Left ventricle myocardium inferior (tissue), 1 donor: ENCODE measurements at regions not wholly inside any gene's neighbourhood (a gene's known extent, or its start where the extent isn't known, plus 50 kb on each side); places are given as distances from the start of the nearest gene placed in this dataset.

Experiments
- DNase-seq: peaks from one replicate; pipeline ENCODE4 v3.0.0-alpha.2; 2020
- H3K27ac ChIP-seq: fragments of 200-600 bp; replicated peaks from 2 replicates; pipeline ENCODE4 v1.8.0; 2021
- H3K27me3 ChIP-seq: fragments of 200-600 bp; 2 replicates; pipeline ENCODE4 v1.8.0; 2021; ENCODE audit warnings: low read depth
- H3K36me3 ChIP-seq: fragments of 200-600 bp; 2 replicates; pipeline ENCODE4 v1.8.0; 2021
- H3K4me1 ChIP-seq: fragments of 200-600 bp; 2 replicates; pipeline ENCODE4 v1.8.0; 2021
- H3K4me3 ChIP-seq: fragments of 200-600 bp; 2 replicates; pipeline ENCODE4 v1.8.0; 2021; ENCODE audit warnings: mild to moderate bottlenecking, moderate library complexity
- H3K9me3 ChIP-seq: fragments of 200-600 bp; replicated peaks from 2 replicates; pipeline ENCODE4 v1.8.0; 2021
- intact Hi-C: fragments of 100-400 bp; cut with micrococcal nuclease; formaldehyde crosslinking; loops from one replicate; pipeline ENCODE4 v1.11.0; 2022
- TF ChIP-seq, protein P1 (sequence below): fragments of 200-600 bp; IDR thresholded peaks from 2 replicates; pipeline ENCODE4 v1.8.0; 2021; ENCODE audit warnings: antibody characterized with exemption, mild to moderate bottlenecking, borderline replicate concordance
- donor health status: DM: no; HTN: yes; CAD: no; lungs with severe emphysema.

DNA sequence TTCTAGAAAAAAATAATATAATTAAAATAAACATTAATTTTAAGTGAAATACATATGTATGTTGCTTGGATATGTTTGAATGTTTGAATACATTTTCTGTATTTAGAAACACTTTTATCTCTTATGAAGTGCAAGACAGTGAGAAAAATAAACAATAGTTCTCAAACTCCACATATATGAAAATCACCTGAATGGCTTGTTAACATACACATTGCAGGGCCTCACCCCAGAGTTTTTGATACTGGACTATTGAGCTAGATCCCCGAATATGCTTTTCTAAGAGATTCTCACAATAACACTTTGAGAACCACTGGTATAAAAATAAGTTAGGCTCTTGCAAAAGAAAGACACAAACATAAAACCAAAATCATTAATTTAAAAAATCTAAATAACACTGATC is 1570.3 kb upstream of the PRR20A start:
- Histone ChIP-seq H3K27ac (no peak overlapping the region), H3K27me3 (no peaks in the 10 kb centered on the region), H3K4me3 (no peak overlapping the region), H3K9me3 (no peaks in the 10 kb centered on the region), H3K4me1 (no peaks in the 10 kb centered on the region), H3K36me3 (no peaks in the 10 kb centered on the region)
- intact Hi-C loops = no loop called here
- no peak for DNase-seq
- TF ChIP-seq, protein P1, sequence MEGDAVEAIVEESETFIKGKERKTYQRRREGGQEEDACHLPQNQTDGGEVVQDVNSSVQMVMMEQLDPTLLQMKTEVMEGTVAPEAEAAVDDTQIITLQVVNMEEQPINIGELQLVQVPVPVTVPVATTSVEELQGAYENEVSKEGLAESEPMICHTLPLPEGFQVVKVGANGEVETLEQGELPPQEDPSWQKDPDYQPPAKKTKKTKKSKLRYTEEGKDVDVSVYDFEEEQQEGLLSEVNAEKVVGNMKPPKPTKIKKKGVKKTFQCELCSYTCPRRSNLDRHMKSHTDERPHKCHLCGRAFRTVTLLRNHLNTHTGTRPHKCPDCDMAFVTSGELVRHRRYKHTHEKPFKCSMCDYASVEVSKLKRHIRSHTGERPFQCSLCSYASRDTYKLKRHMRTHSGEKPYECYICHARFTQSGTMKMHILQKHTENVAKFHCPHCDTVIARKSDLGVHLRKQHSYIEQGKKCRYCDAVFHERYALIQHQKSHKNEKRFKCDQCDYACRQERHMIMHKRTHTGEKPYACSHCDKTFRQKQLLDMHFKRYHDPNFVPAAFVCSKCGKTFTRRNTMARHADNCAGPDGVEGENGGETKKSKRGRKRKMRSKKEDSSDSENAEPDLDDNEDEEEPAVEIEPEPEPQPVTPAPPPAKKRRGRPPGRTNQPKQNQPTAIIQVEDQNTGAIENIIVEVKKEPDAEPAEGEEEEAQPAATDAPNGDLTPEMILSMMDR = no peak

DNA sequence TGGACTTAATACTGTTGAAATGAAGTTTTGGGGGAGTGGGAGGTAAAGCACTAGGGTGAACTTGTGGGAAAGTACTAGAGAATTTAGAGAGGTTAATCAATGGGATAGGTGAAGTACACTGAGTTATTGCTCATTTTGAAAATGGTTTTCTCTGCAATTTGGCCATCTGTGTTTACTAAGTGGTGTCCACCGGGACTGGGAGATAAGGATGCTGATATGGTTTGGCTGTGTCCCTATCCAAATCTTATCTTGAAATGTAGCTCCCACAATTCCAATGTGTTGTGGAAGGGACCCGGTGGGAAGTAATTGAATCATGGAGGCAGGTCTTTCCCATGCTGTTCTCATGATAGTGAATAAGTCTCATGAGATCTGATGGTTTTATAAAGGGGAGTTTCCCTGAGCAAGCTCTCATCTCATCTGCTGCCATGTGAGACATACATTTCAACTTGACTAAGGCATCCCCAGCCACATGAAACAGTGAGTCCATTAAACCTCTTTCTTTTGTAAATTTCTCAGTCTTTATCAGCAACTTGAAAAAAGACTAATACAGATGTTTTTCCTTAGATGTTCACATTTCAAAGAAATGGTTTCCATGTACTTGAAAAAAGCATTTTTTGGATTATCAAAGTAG is 1569.4 kb upstream of the PRR20A start:
- H3K36me3 ChIP-seq = no peaks in the 10 kb centered on the region
- H3K27me3 ChIP-seq = no peaks in the 10 kb centered on the region
- no peak for DNase-seq
- intact Hi-C loops = no loop called here
- TF ChIP-seq, protein P1 = no peak
- H3K27ac ChIP-seq = no peak overlapping the region
- H3K4me3 ChIP-seq = no peak overlapping the region
- no peaks in the 10 kb centered on the region for H3K4me1 ChIP-seq
- H3K9me3 ChIP-seq = no peaks in the 10 kb centered on the region

DNA sequence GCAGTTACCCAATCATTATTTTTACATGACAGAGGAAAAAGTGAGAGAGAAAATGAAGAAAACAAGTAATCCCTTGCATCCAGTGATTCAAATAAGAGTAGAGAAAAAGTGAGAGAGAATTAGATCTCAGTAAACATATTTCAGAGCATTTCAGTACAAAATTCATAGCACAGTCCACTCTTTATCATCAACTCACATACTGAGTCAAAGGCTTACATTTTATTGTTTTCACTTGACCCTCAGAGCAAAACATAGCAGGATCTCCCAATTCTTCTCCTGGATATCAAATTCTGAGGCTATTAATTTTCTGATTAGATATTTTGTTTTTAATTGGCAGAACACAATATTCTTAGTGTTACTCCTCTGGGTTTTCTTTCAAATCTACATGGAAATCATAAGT is 1568.3 kb upstream of the PRR20A start:
- H3K27me3 ChIP-seq = no peaks in the 10 kb centered on the region
- no peak for DNase-seq
- no peaks in the 10 kb centered on the region for H3K36me3 ChIP-seq
- H3K4me3 ChIP-seq = no peak overlapping the region
- H3K9me3 ChIP-seq = no peaks in the 10 kb centered on the region
- intact Hi-C loops = no loop called here
- H3K4me1 ChIP-seq = no peaks in the 10 kb centered on the region
- TF ChIP-seq, protein P1 = no peak
- H3K27ac ChIP-seq = no peak overlapping the region

DNA sequence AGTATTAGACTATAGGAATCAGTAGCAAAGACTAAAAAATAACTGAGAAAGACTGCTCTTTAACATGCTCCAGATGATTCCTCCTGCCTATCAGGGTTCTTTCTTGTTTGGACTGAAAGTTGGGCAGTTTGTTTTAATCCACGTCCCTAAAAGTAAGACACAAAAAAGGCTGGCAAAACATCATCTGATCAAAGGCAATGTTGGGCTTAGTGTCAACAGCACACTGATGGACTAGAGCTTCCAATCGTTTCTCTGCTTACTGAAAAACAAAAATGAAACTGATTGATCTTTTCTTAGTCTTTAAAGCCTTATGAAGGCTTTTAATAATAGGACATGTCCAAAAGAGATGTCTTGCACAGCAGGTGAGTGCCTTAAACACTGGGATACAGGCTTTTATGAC is 1567.9 kb upstream of the PRR20A start:
- H3K36me3 ChIP-seq = no peaks in the 10 kb centered on the region
- TF ChIP-seq, protein P1 = no peak
- no peak overlapping the region for H3K27ac ChIP-seq
- no peaks in the 10 kb centered on the region for H3K9me3 ChIP-seq
- intact Hi-C loops = no loop called here
- H3K4me3 ChIP-seq = no peak overlapping the region
- H3K4me1 ChIP-seq = no peaks in the 10 kb centered on the region
- no peak for DNase-seq
- no peaks in the 10 kb centered on the region for H3K27me3 ChIP-seq

DNA sequence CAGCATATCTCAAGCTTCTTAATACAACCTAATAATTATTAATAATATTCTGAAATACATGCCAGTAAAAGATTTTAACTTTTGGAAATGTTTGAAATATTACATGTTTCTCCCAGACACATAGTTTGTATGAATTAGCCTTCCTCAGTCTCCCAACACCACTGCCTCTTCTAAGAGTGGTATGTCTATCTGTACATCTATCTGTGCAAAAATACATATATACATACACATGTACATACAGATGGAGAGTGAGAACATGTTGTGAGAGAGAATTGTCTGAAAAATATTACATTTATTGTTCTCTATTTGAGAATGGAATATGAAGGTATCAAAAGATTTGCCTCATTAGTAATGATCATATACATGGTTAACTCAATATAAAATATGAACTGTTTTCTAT is 1567.2 kb upstream of the PRR20A start:
- H3K4me3 ChIP-seq = no peak overlapping the region
- no peaks in the 10 kb centered on the region for H3K9me3 ChIP-seq
- TF ChIP-seq, protein P1 = no peak
- no peak overlapping the region for H3K27ac ChIP-seq
- intact Hi-C loops = no loop called here
- no peaks in the 10 kb centered on the region for H3K4me1 ChIP-seq
- no peaks in the 10 kb centered on the region for H3K36me3 ChIP-seq
- DNase-seq = no peak
- H3K27me3 ChIP-seq = no peaks in the 10 kb centered on the region
